Parathyroid adenoma (tissue), 2 donors: ENCODE measurements at regions not wholly inside any gene's neighbourhood (a gene's known extent, or its start where the extent isn't known, plus 50 kb on each side); places are given as distances from the start of the nearest gene placed in this dataset.

ENCODE experiments used
- H2AFZ ChIP-seq: fragments of 300-600 bp; sonication (generic); one replicate; pipeline ENCODE4 v1.7.0; 2017; ENCODE audit warnings: antibody characterized with exemption, mild to moderate bottlenecking
- H3K27ac ChIP-seq: fragments of 300-600 bp; sonication (generic); one replicate; pipeline ENCODE4 v1.7.0; 2017
- H3K27me3 ChIP-seq: fragments of 300-600 bp; sonication (generic); one replicate; pipeline ENCODE4 v1.7.0; 2017; ENCODE audit warnings: low read length; ENCODE audit not compliant: control insufficient read depth, insufficient read depth
- H3K36me3 ChIP-seq: fragments of 300-600 bp; sonication (generic); one replicate; pipeline ENCODE4 v1.7.0; 2017; ENCODE audit warnings: low read length; ENCODE audit not compliant: control insufficient read depth, insufficient read depth
- H3K4me1 ChIP-seq: fragments of 300-600 bp; sonication (generic); one replicate; pipeline ENCODE4 v1.7.0; 2017; ENCODE audit warnings: control low read depth
- H3K4me2 ChIP-seq: fragments of 300-600 bp; sonication (generic); one replicate; pipeline ENCODE4 v1.7.0; 2017; ENCODE audit warnings: low read length
- H3K4me3 ChIP-seq: fragments of 300-600 bp; sonication (generic); one replicate; pipeline ENCODE4 v1.7.0; 2017; ENCODE audit warnings: low read depth, low read length
- H3K79me2 ChIP-seq: fragments of 300-600 bp; sonication (generic); one replicate; pipeline ENCODE4 v1.7.0; 2017; ENCODE audit warnings: control low read depth
- H3K9ac ChIP-seq: fragments of 300-600 bp; sonication (generic); one replicate; pipeline ENCODE4 v1.7.0; 2017; ENCODE audit warnings: mild to moderate bottlenecking
- H3K9me3 ChIP-seq: fragments of 300-600 bp; sonication (generic); one replicate; pipeline ENCODE4 v1.7.0; 2017; ENCODE audit warnings: low read length; ENCODE audit not compliant: control insufficient read depth
- CTCF ChIP-seq: fragments of 300-600 bp; sonication (generic); IDR thresholded peaks from one replicate; pipeline ENCODE4 v1.7.0; 2017; ENCODE audit warnings: antibody characterized with exemption, mild to moderate bottlenecking
- donor health status: primary hyperparathyroidism.

GRCh38 chr5:128826275-128826674, 139.0 kb upstream of the SLC27A6 start:
- Histone ChIP-seq H3K4me1 (no peaks in the 10 kb centered on the region), H3K4me2 (no peak overlapping the region), H3K79me2 (no peaks in the 10 kb centered on the region), H2AFZ (no peak overlapping the region), H3K9me3 (no peaks in the 10 kb centered on the region), H3K36me3 (no peaks in the 10 kb centered on the region), H3K27me3 (no peaks in the 10 kb centered on the region), H3K27ac (no peak overlapping the region), H3K9ac (no peak overlapping the region), H3K4me3 (no peak overlapping the region)
- TF ChIP-seq CTCF, result no peak

- TF ChIP-seq CTCF, result no peak
- no peaks in the 10 kb centered on the region for H3K4me1 ChIP-seq
- H3K4me3 ChIP-seq, result no peak overlapping the region
Measured at GRCh38 chr5:128836571-128836970, 128.7 kb upstream of the SLC27A6 start.

GRCh38 chr5:128838623-128839022, 126.7 kb upstream of the SLC27A6 start:
- Histone ChIP-seq H3K27me3 (no peaks in the 10 kb centered on the region), H3K4me1 (no peaks in the 10 kb centered on the region), H3K27ac (no peak overlapping the region), H3K9ac (no peak overlapping the region), H2AFZ (no peak overlapping the region), H3K36me3 (no peaks in the 10 kb centered on the region), H3K4me2 (no peak overlapping the region), H3K4me3 (no peak overlapping the region), H3K9me3 (no peaks in the 10 kb centered on the region), H3K79me2 (no peaks in the 10 kb centered on the region)
- TF ChIP-seq CTCF, result no peak

More at GRCh38 chr5:128836571-128836970, 128.7 kb upstream of the SLC27A6 start:
- Histone ChIP-seq H3K9me3 (no peaks in the 10 kb centered on the region), H3K4me2 (no peak overlapping the region), H3K27ac (no peak overlapping the region), H2AFZ (no peak overlapping the region), H3K27me3 (no peaks in the 10 kb centered on the region), H3K36me3 (no peaks in the 10 kb centered on the region), H3K79me2 (no peaks in the 10 kb centered on the region), H3K9ac (no peak overlapping the region)

GRCh38 chr5:128842241-128842640, 123.0 kb upstream of the SLC27A6 start:
- no peak overlapping the region for H3K4me3 ChIP-seq
- H3K27ac ChIP-seq, result no peak overlapping the region
- H3K36me3 ChIP-seq, result no peaks in the 10 kb centered on the region
- no peak overlapping the region for H3K9ac ChIP-seq
- no peak overlapping the region for H2AFZ ChIP-seq
- no peaks in the 10 kb centered on the region for H3K4me1 ChIP-seq
- H3K27me3 ChIP-seq, result no peaks in the 10 kb centered on the region
- H3K4me2 ChIP-seq, result no peak overlapping the region
- H3K9me3 ChIP-seq, result no peaks in the 10 kb centered on the region
- no peaks in the 10 kb centered on the region for H3K79me2 ChIP-seq
- no peak for TF ChIP-seq CTCF

GRCh38 chr5:128844354-128844923, 120.8 kb upstream of the SLC27A6 start:
- Histone ChIP-seq H3K9ac (no peak overlapping the region), H3K9me3 (no peaks in the 10 kb centered on the region), H3K27ac (no peak overlapping the region), H3K79me2 (no peaks in the 10 kb centered on the region), H3K27me3 (no peaks in the 10 kb centered on the region), H3K4me2 (no peak overlapping the region), H3K4me1 (no peaks in the 10 kb centered on the region), H3K4me3 (no peak overlapping the region), H3K36me3 (no peaks in the 10 kb centered on the region), H2AFZ (no peak overlapping the region)
- no peak for TF ChIP-seq CTCF
